GM12892 (cell line): ENCODE measurements at regions not wholly inside any gene's neighbourhood (a gene's known extent, or its start where the extent isn't known, plus 50 kb on each side); places are given as distances from the start of the nearest gene placed in this dataset.

Experiments used
- POLR2A ChIP-seq: IDR thresholded peaks from 2 replicates; pipeline ENCODE4 v1.6.1; 2011; ENCODE audit warnings: low read depth, low read length, control low read depth
- POLR2AphosphoS5 ChIP-seq: IDR thresholded peaks from 2 replicates; pipeline ENCODE4 v1.6.1; 2011; ENCODE audit warnings: low read depth, low read length, control low read depth
- TAF1 ChIP-seq: IDR thresholded peaks from 2 replicates; pipeline ENCODE4 v1.6.1; 2011; ENCODE audit warnings: low read depth, mild to moderate bottlenecking, control low read depth, low read length, borderline replicate concordance

GRCh38 chr2:13574831-13575230 lies 858.1 kb downstream of the TRIB2 start:
- TF ChIP-seq POLR2AphosphoS5 = no peak
- TF ChIP-seq POLR2A = no peak
- no peak for TF ChIP-seq TAF1
